ENCODE measurements at regions not wholly inside any gene's neighbourhood (a gene's known extent, or its start where the extent isn't known, plus 50 kb on each side); places are given as distances from the start of the nearest gene placed in this dataset.

- no peak overlapping the region for H3K4me3 ChIP-seq (ENCODE audit: low read length)
- TF ChIP-seq CTCF (IDR thresholded peaks at IDR 0.05; ENCODE audit: low read depth, low read length, poor library complexity, severe bottlenecking), result no peak
- TF ChIP-seq EZH2phosphoT487 (IDR thresholded peaks at IDR 0.05; ENCODE audit: borderline replicate concordance, low read length), result no peak
Measured at GRCh38 chr9:36768677-36769076, 196.0 kb downstream of the MELK start.

GRCh38 chr9:36770025-36770424 is 197.3 kb downstream of the MELK start:
- Histone ChIP-seq H3F3A (ENCODE audit: control insufficient read depth, insufficient read depth) (peaks cover 7% of the 10 kb centered on the region), H3K4me1 (ENCODE audit: control insufficient read depth, low read length) (peaks cover 12% of the 10 kb centered on the region), H3K4me3 (ENCODE audit: low read length) (no peak overlapping the region), H3K27me3 (ENCODE audit: control insufficient read depth, low read length) (peaks cover 42% of the 10 kb centered on the region), H3K79me2 (ENCODE audit: control insufficient read depth, low read length) (no peaks in the 10 kb centered on the region), H3K9me3 (ENCODE audit: control insufficient read depth, insufficient read depth, low read length) (no peaks in the 10 kb centered on the region), H3K9me2 (replicated peaks; ENCODE audit: control insufficient read depth, low read length) (no peaks in the 10 kb centered on the region), H3K4me2 (ENCODE audit: low read length) (no peak overlapping the region), H4K20me1 (ENCODE audit: control insufficient read depth, insufficient read depth, low read depth, low read length) (no peaks in the 10 kb centered on the region), H3K27ac (ENCODE audit: low read depth, low read length) (no peak overlapping the region), H3K36me3 (ENCODE audit: control insufficient read depth, low read length) (no peaks in the 10 kb centered on the region)
- TF ChIP-seq CTCF (IDR thresholded peaks at IDR 0.05; ENCODE audit: low read depth, low read length, poor library complexity, severe bottlenecking), result no peak

More at GRCh38 chr9:36768677-36769076, 196.0 kb downstream of the MELK start:
- Histone ChIP-seq H3K27me3 (ENCODE audit: control insufficient read depth, low read length) (peaks cover 39% of the 10 kb centered on the region), H3K79me2 (ENCODE audit: control insufficient read depth, low read length) (no peaks in the 10 kb centered on the region), H3K9me3 (ENCODE audit: control insufficient read depth, insufficient read depth, low read length) (no peaks in the 10 kb centered on the region), H3K36me3 (ENCODE audit: control insufficient read depth, low read length) (no peaks in the 10 kb centered on the region), H3K27ac (ENCODE audit: low read depth, low read length) (no peak overlapping the region), H3K4me2 (ENCODE audit: low read length) (no peak overlapping the region), H3F3A (ENCODE audit: control insufficient read depth, insufficient read depth) (peaks cover 10% of the 10 kb centered on the region), H3K4me1 (ENCODE audit: control insufficient read depth, low read length) (peaks cover 20% of the 10 kb centered on the region), H3K9me2 (replicated peaks; ENCODE audit: control insufficient read depth, low read length) (no peaks in the 10 kb centered on the region), H4K20me1 (ENCODE audit: control insufficient read depth, insufficient read depth, low read depth, low read length) (no peaks in the 10 kb centered on the region)

- Histone ChIP-seq H3K4me2 (ENCODE audit: low read length) (no peak overlapping the region), H3K4me1 (ENCODE audit: control insufficient read depth, low read length) (no peaks in the 10 kb centered on the region), H3K79me2 (ENCODE audit: control insufficient read depth, low read length) (no peaks in the 10 kb centered on the region), H3K9me3 (ENCODE audit: control insufficient read depth, insufficient read depth, low read length) (no peaks in the 10 kb centered on the region), H4K20me1 (ENCODE audit: control insufficient read depth, insufficient read depth, low read depth, low read length) (no peaks in the 10 kb centered on the region), H3K4me3 (ENCODE audit: low read length) (no peak overlapping the region), H3K36me3 (ENCODE audit: control insufficient read depth, low read length) (no peaks in the 10 kb centered on the region), H3F3A (ENCODE audit: control insufficient read depth, insufficient read depth) (no peaks in the 10 kb centered on the region; the same call in 1 of the 2 replicates), H3K27me3 (ENCODE audit: control insufficient read depth, low read length) (peaks cover 42% of the 10 kb centered on the region), H3K9me2 (replicated peaks; ENCODE audit: control insufficient read depth, low read length) (no peaks in the 10 kb centered on the region), H3K27ac (ENCODE audit: low read depth, low read length) (no peak overlapping the region)
- TF ChIP-seq EZH2phosphoT487 (IDR thresholded peaks at IDR 0.05; ENCODE audit: borderline replicate concordance, low read length) (no peak), CTCF (IDR thresholded peaks at IDR 0.05; ENCODE audit: low read depth, low read length, poor library complexity, severe bottlenecking) (no peak)
Measured at GRCh38 chr9:36772449-36773403, 200.0 kb downstream of the MELK start.

All from DOHH2 (cell line).